ENCODE measurements at regions not wholly inside any gene's neighbourhood (a gene's known extent, or its start where the extent isn't known, plus 50 kb on each side); places are given as distances from the start of the nearest gene placed in this dataset.

- Histone ChIP-seq H3K27me3 (no peaks in the 10 kb centered on the region), H3K9me3 (no peaks in the 10 kb centered on the region), H3K36me3 (no peaks in the 10 kb centered on the region), H3K27ac (no peak overlapping the region), H3K4me1 (no peaks in the 10 kb centered on the region), H3K4me3 (no peak overlapping the region)
- no peak for DNase-seq
- ATAC-seq (ENCODE audit: low FRiP score in 2 of 2), result no peak
- 46 to 73% methylated on average over 4 of the region's 4 CpGs for WGBS, 2 donors
- no peak for TF ChIP-seq POLR2A (IDR thresholded peaks at IDR 0.05)
- TF ChIP-seq, protein P1, sequence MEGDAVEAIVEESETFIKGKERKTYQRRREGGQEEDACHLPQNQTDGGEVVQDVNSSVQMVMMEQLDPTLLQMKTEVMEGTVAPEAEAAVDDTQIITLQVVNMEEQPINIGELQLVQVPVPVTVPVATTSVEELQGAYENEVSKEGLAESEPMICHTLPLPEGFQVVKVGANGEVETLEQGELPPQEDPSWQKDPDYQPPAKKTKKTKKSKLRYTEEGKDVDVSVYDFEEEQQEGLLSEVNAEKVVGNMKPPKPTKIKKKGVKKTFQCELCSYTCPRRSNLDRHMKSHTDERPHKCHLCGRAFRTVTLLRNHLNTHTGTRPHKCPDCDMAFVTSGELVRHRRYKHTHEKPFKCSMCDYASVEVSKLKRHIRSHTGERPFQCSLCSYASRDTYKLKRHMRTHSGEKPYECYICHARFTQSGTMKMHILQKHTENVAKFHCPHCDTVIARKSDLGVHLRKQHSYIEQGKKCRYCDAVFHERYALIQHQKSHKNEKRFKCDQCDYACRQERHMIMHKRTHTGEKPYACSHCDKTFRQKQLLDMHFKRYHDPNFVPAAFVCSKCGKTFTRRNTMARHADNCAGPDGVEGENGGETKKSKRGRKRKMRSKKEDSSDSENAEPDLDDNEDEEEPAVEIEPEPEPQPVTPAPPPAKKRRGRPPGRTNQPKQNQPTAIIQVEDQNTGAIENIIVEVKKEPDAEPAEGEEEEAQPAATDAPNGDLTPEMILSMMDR (IDR thresholded peaks at IDR 0.05), result no peak
Observed at GRCh38 chr6:145017516-145017915, 717.8 kb downstream of the EPM2A start.

DNA sequence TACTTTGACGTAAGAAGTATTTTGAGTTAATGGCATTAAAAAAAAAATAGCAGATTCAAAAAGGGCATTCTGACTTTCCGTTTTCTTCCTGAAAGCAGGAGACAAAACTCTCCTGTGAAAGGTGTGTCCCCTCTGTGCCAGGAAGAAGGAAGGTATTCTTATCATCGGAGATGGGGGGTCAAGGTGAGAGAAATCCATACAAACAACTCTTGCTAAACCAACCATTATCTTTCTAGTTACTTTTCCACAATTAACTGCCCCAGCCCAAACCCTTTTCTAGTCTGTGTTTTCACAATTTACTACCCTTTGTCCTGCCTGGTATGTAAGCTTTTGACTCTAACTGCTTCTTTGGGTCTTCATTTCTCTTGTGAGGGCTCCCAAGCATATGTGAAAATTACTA is 717.3 kb downstream of the EPM2A start:
- DNase-seq (no peak), ATAC-seq (ENCODE audit: low FRiP score in 2 of 2) (no peak)
- 87 to 94% methylated on average over 3 of the region's 3 CpGs for WGBS, 2 donors
- H3K4me1 ChIP-seq, result no peaks in the 10 kb centered on the region
- H3K27ac ChIP-seq, result no peak overlapping the region
- TF ChIP-seq EP300 (IDR thresholded peaks at IDR 0.05) (no peak), POLR2A (IDR thresholded peaks at IDR 0.05) (no peak), POLR2AphosphoS5 (IDR thresholded peaks at IDR 0.05) (no peak)
- no peaks in the 10 kb centered on the region for H3K36me3 ChIP-seq
- no peak overlapping the region for H3K4me3 ChIP-seq
- no peaks in the 10 kb centered on the region for H3K9me3 ChIP-seq
- no peaks in the 10 kb centered on the region for H3K27me3 ChIP-seq

DNA sequence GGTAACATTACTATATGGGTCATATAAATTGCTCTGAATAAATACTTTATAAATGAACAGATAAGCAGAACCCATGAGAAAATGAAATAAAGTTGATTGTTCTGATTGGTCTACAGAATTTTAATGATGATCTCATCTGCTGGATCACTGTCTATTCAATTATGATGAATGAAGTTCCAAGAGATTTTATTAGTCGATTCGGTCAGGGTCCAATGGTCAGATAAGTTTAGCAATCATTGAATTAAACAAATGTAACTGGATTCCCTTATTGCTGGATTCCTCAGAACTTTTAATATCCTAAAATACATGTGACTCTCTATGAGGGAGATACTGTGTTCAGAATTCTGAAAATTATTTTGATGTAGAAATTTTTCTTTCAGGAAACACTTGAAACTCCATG is 715.2 kb downstream of the EPM2A start:
- Histone ChIP-seq H3K27ac (no peak overlapping the region), H3K4me3 (no peak overlapping the region), H3K27me3 (no peaks in the 10 kb centered on the region), H3K4me1 (no peaks in the 10 kb centered on the region), H3K36me3 (no peaks in the 10 kb centered on the region), H3K9me3 (no peaks in the 10 kb centered on the region)
- DNase-seq (no peak), ATAC-seq (ENCODE audit: low FRiP score in 2 of 2) (no peak)
- TF ChIP-seq, protein P1 (IDR thresholded peaks at IDR 0.05), result no peak
- no peak for TF ChIP-seq POLR2A (IDR thresholded peaks at IDR 0.05)
- no peak for TF ChIP-seq POLR2AphosphoS5 (IDR thresholded peaks at IDR 0.05)
- no peak for TF ChIP-seq EP300 (IDR thresholded peaks at IDR 0.05)
- 95 to 100% methylated on average over 2 of the region's 2 CpGs for WGBS, 2 donors

GRCh38 chr6:145020543-145020942 is 714.8 kb downstream of the EPM2A start:
- Histone ChIP-seq H3K27me3 (no peaks in the 10 kb centered on the region), H3K27ac (no peak overlapping the region), H3K36me3 (no peaks in the 10 kb centered on the region), H3K4me1 (no peaks in the 10 kb centered on the region), H3K9me3 (no peaks in the 10 kb centered on the region), H3K4me3 (no peak overlapping the region)
- DNase-seq (no peak), ATAC-seq (ENCODE audit: low FRiP score in 2 of 2) (no peak)
- TF ChIP-seq POLR2AphosphoS5 (IDR thresholded peaks at IDR 0.05) (no peak), POLR2A (IDR thresholded peaks at IDR 0.05) (no peak), EP300 (IDR thresholded peaks at IDR 0.05) (no peak)
- 88 to 96% methylated on average over 1 of the region's 1 CpG for WGBS, 2 donors

DNA sequence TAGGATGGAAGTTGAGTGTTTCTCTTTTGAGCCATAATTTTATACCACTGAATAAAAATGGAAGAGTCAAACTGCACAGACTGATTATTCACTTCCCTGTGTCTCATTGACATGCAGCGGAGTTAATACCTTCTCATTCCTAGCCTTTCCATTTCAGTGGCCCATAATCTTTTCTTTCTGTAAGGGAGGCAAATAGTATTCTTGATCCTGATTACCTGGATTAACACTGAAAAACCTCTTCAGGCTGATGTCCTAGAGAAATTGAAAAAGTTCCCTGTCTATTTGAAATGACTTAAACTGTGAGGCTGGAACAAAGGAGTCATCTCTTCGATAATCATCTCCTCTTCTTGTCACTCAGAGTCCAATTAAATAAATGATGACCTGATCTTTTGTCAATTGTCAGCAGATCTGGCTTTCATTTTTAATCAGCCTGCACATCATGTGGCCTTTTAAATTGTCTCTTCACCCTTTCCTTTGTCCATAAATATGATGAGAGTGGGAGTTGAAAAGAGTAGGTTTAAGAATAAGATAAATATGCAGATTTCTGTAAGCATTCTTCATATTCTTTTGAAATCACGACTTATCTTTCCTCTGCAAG is 713.0 kb downstream of the EPM2A start:
- H3K27ac ChIP-seq, result no peak overlapping the region
- 61 to 78% methylated on average over 3 of the region's 3 CpGs for WGBS, 2 donors

More for the DNA sequence above, 713.0 kb downstream of the EPM2A start:
- Histone ChIP-seq H3K4me3 (no peak overlapping the region), H3K4me1 (no peaks in the 10 kb centered on the region), H3K36me3 (no peaks in the 10 kb centered on the region), H3K9me3 (no peaks in the 10 kb centered on the region), H3K27me3 (no peaks in the 10 kb centered on the region)
- DNase-seq (no peak), ATAC-seq (ENCODE audit: low FRiP score in 2 of 2) (no peak)
- TF ChIP-seq POLR2A (IDR thresholded peaks at IDR 0.05) (no peak), EP300 (IDR thresholded peaks at IDR 0.05) (no peak), POLR2AphosphoS5 (IDR thresholded peaks at IDR 0.05) (no peak)
- TF ChIP-seq, protein P1 (IDR thresholded peaks at IDR 0.05), result no peak

Data from upper lobe of left lung (tissue), 6 donors.